ENCODE measurements at regions not wholly inside any gene's neighbourhood (a gene's known extent, or its start where the extent isn't known, plus 50 kb on each side); places are given as distances from the start of the nearest gene placed in this dataset.
"Not testable (repeated sequence)": the region's sequence is repeated elsewhere in the genome, so short reads cannot be mapped to it uniquely, and the experiment has no call there.

DNA sequence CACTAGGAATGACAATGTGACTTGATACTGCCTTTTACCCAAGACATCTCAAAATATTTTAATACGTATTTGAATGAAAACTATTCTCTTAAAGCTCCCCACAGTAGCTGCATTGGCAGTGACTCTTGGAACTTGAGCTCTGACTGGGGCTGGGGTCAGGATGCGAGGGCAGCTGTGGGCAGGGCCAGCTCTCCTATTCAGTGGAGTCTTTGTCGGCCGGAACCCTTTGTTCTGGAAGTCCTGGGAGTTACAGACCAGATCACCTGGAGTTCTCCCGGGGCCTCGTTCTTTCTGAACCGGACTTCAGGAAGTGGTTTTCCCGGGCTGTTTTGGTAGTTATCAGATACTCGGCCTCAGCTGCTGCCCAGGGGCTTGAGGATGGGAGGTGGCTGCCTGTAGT lies 84.9 kb downstream of the NPIPB11 start:
- H3K27ac Mint-ChIP-seq: peak overlapping the region in 2 of 3 experiments; percentile 47 to 65
- no peaks in the 10 kb centered on the region for H3K36me3 Mint-ChIP-seq (ENCODE audit: low read depth)
- no peak overlapping the region for H3K4me3 Mint-ChIP-seq
- H3K9me3 Mint-ChIP-seq: no peaks in the 10 kb centered on the region
- peaks cover 6% of the 10 kb centered on the region for H3K27me3 Mint-ChIP-seq (ENCODE audit: low read depth)
- TF ChIP-seq, protein P1, sequence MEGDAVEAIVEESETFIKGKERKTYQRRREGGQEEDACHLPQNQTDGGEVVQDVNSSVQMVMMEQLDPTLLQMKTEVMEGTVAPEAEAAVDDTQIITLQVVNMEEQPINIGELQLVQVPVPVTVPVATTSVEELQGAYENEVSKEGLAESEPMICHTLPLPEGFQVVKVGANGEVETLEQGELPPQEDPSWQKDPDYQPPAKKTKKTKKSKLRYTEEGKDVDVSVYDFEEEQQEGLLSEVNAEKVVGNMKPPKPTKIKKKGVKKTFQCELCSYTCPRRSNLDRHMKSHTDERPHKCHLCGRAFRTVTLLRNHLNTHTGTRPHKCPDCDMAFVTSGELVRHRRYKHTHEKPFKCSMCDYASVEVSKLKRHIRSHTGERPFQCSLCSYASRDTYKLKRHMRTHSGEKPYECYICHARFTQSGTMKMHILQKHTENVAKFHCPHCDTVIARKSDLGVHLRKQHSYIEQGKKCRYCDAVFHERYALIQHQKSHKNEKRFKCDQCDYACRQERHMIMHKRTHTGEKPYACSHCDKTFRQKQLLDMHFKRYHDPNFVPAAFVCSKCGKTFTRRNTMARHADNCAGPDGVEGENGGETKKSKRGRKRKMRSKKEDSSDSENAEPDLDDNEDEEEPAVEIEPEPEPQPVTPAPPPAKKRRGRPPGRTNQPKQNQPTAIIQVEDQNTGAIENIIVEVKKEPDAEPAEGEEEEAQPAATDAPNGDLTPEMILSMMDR (IDR thresholded peaks at IDR 0.05; ENCODE audit: unreplicated experiment in 3 of 3): no peak
- peaks cover 16% of the 10 kb centered on the region for H3K4me1 Mint-ChIP-seq

GRCh38 chr16:29321000-29321393 lies 85.5 kb downstream of the NPIPB11 start:
- H3K4me1 Mint-ChIP-seq: peaks cover 22% of the 10 kb centered on the region
- TF ChIP-seq, protein P1 (IDR thresholded peaks at IDR 0.05; ENCODE audit: unreplicated experiment in 3 of 3): no peak
- H3K4me3 Mint-ChIP-seq: no peak overlapping the region
- H3K27ac Mint-ChIP-seq: peak overlapping the region in 2 of 3 experiments; percentile 41 to 65
- no peaks in the 10 kb centered on the region for H3K36me3 Mint-ChIP-seq (ENCODE audit: low read depth)
- no peaks in the 10 kb centered on the region for H3K9me3 Mint-ChIP-seq
- H3K27me3 Mint-ChIP-seq (ENCODE audit: low read depth): peaks cover 11% of the 10 kb centered on the region

- H3K4me1 Mint-ChIP-seq: peaks cover 28% of the 10 kb centered on the region
- H3K27me3 Mint-ChIP-seq (ENCODE audit: low read depth): peaks cover 11% of the 10 kb centered on the region
- TF ChIP-seq, protein P1 (IDR thresholded peaks at IDR 0.05; ENCODE audit: unreplicated experiment in 3 of 3): no peak
- no peaks in the 10 kb centered on the region for H3K9me3 Mint-ChIP-seq
- no peak overlapping the region for H3K4me3 Mint-ChIP-seq
- no peak overlapping the region for H3K27ac Mint-ChIP-seq
- H3K36me3 Mint-ChIP-seq (ENCODE audit: low read depth): no peaks in the 10 kb centered on the region
Observed at GRCh38 chr16:29320274-29320999, 86.1 kb downstream of the NPIPB11 start.

DNA sequence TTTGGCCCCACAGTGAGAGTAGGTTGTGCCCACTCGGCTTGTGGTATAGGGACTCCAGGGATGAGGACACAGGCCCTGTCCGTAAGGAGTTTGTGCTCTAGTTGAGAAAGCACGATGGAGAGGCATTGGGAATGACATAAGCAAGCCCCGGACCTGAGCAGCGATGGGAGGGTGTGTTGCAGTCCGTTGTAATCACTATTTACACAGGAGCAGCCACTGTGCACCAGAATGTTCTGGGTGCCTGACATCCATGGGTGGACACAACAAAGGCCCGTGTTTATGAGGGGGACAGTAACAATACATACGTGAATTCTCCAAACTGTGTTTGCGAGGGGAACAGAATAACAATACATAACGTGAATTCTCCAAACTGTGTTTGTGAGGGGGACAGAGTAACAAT lies 86.8 kb downstream of the NPIPB11 start:
- H3K4me3 Mint-ChIP-seq: no peak overlapping the region
- H3K27ac Mint-ChIP-seq: no peak overlapping the region
- H3K9me3 Mint-ChIP-seq: no peaks in the 10 kb centered on the region
- H3K27me3 Mint-ChIP-seq (ENCODE audit: low read depth): peaks cover 11% of the 10 kb centered on the region
- TF ChIP-seq, protein P1 (IDR thresholded peaks at IDR 0.05; ENCODE audit: unreplicated experiment in 3 of 3): no peak
- peaks cover 35% of the 10 kb centered on the region for H3K4me1 Mint-ChIP-seq
- H3K36me3 Mint-ChIP-seq (ENCODE audit: low read depth): no peaks in the 10 kb centered on the region

GRCh38 chr16:29318561-29318968 lies 87.9 kb downstream of the NPIPB11 start:
- not testable (repeated sequence) for H3K9me3 Mint-ChIP-seq; H3K4me3 Mint-ChIP-seq; H3K27me3 Mint-ChIP-seq (ENCODE audit: low read depth); H3K36me3 Mint-ChIP-seq (ENCODE audit: low read depth)
- peak overlapping the region in 2 of 3 experiments; percentile 58 to 81 for H3K27ac Mint-ChIP-seq
- peaks cover 42% of the 10 kb centered on the region for H3K4me1 Mint-ChIP-seq

DNA sequence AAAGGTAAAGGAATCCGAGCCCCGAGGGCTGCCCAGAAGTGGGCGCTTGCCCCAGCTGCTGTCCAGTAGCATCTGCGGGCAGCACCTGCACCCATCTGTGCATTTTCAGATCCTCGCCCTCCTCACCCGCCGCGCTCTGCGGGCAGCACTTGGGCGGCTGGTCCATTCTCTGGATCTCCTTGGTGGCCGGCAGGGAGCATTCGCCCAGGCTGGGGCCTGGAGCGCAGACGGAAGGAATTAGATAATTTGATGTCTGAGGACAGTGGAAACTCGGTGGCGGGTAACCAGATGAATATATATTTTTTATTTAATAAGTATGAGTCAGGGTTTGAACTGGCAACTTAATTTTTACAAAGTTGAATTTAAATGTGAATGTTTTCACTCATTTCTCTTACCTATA lies 88.5 kb downstream of the NPIPB11 start:
- H3K27ac Mint-ChIP-seq: peak overlapping the region in 2 of 3 experiments; percentile 58 to 81
- peaks cover 47% of the 10 kb centered on the region for H3K4me1 Mint-ChIP-seq

More for the DNA sequence above, 88.5 kb downstream of the NPIPB11 start:
- peaks cover 13% of the 10 kb centered on the region for H3K27me3 Mint-ChIP-seq (ENCODE audit: low read depth)
- no peak overlapping the region for H3K4me3 Mint-ChIP-seq
- no peaks in the 10 kb centered on the region for H3K9me3 Mint-ChIP-seq
- no peaks in the 10 kb centered on the region for H3K36me3 Mint-ChIP-seq (ENCODE audit: low read depth)
- TF ChIP-seq, protein P1 (IDR thresholded peaks at IDR 0.05; ENCODE audit: unreplicated experiment in 3 of 3): peak; percentile 31 to 52 (median 36)
